Tibial nerve (tissue), 4 donors: ENCODE measurements at regions not wholly inside any gene's neighbourhood (a gene's known extent, or its start where the extent isn't known, plus 50 kb on each side); places are given as distances from the start of the nearest gene placed in this dataset.

ENCODE experiments used
- EP300 ChIP-seq, 2 donors: sonication (generic); formaldehyde crosslinking; IDR thresholded peaks; one replicate each; pipeline ENCODE4 v1.6.1; 2017; ENCODE audit warnings: antibody characterized with exemption in 2 of 2, mild to moderate bottlenecking in 1 of 2
- POLR2A ChIP-seq, 2 donors: fragments of 450-650 bp; IDR thresholded peaks; one replicate each; pipeline ENCODE4 v1.6.1; 2017; ENCODE audit warnings: antibody characterized with exemption in 2 of 2, mild to moderate bottlenecking in 2 of 2, moderate library complexity in 2 of 2
- TF ChIP-seq, protein P1 (sequence below), 5 experiments: fragments of 200-600 bp in 3 of 5; fragments of 450-650 bp in 2 of 5; sonication (generic) in 3 of 5; IDR thresholded peaks; one replicate each; pipeline ENCODE4 v1.5.1; 2016 to 2019; ENCODE audit warnings: antibody characterized with exemption in 5 of 5, mild to moderate bottlenecking in 3 of 5, moderate library complexity in 2 of 5

DNA sequence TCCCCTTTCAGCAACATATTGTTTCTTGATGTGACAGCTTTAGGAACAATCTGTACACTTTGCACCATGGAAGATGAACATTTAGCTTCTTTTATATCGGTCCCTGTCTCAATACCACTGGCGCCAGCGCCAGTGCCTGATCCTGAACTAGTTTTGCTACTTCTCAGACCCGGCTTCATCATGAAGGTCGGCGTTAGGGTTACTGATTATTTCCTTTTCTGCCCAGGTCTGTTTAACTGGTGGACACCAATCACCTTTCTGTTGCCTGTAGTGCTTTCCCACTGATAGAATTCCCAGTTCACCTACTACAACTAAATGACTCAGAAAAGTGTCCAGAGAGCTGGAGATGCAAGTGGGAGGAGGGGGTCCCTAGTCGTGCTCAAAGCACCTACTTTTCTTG, 99.5 kb downstream of the MYCN start:
- TF ChIP-seq POLR2A (IDR thresholded peaks at IDR 0.05) (no peak), EP300 (IDR thresholded peaks at IDR 0.05) (no peak)
- TF ChIP-seq, protein P1, sequence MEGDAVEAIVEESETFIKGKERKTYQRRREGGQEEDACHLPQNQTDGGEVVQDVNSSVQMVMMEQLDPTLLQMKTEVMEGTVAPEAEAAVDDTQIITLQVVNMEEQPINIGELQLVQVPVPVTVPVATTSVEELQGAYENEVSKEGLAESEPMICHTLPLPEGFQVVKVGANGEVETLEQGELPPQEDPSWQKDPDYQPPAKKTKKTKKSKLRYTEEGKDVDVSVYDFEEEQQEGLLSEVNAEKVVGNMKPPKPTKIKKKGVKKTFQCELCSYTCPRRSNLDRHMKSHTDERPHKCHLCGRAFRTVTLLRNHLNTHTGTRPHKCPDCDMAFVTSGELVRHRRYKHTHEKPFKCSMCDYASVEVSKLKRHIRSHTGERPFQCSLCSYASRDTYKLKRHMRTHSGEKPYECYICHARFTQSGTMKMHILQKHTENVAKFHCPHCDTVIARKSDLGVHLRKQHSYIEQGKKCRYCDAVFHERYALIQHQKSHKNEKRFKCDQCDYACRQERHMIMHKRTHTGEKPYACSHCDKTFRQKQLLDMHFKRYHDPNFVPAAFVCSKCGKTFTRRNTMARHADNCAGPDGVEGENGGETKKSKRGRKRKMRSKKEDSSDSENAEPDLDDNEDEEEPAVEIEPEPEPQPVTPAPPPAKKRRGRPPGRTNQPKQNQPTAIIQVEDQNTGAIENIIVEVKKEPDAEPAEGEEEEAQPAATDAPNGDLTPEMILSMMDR (IDR thresholded peaks at IDR 0.05), result no peak
